Prostate gland (tissue), 2 donors: ENCODE measurements at regions not wholly inside any gene's neighbourhood (a gene's known extent, or its start where the extent isn't known, plus 50 kb on each side); places are given as distances from the start of the nearest gene placed in this dataset.

Source experiments
- POLR2AphosphoS5 ChIP-seq: sonication (generic); formaldehyde crosslinking; IDR thresholded peaks from one replicate; pipeline ENCODE4 v1.6.1; 2017; ENCODE audit warnings: antibody characterized with exemption
- TF ChIP-seq, protein P1 (sequence below), 4 experiments: fragments of 200-600 bp in 2 of 4; fragments of 450-650 bp in 2 of 4; sonication (generic) in 2 of 4; IDR thresholded peaks; 1 replicate in 3 of 4; 2 replicates in 1 of 4; pipeline ENCODE4 v1.5.1; 2016 to 2019; ENCODE audit warnings: antibody characterized with exemption in 4 of 4, mild to moderate bottlenecking in 2 of 4, moderate library complexity in 2 of 4

DNA sequence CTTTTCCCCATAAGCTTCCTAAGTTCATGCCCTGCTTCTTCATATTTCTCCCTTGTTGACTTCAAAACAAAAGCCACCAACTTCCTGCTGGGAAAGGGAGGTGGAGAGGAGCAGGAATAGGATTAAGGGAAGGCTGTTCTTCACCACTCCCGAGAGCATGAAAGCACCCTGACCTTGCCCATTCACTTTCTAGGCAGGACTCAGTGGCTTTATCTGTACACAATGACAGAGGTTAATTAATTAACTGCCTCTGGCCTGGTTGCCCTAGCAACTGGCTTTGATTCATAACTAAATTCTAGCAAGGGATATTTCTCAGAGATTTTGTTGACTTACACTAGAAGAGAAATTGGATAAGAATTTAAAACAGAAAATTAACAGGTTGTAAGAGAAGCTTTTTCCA, 396.8 kb downstream of the RPS29 start:
- TF ChIP-seq, protein P1, sequence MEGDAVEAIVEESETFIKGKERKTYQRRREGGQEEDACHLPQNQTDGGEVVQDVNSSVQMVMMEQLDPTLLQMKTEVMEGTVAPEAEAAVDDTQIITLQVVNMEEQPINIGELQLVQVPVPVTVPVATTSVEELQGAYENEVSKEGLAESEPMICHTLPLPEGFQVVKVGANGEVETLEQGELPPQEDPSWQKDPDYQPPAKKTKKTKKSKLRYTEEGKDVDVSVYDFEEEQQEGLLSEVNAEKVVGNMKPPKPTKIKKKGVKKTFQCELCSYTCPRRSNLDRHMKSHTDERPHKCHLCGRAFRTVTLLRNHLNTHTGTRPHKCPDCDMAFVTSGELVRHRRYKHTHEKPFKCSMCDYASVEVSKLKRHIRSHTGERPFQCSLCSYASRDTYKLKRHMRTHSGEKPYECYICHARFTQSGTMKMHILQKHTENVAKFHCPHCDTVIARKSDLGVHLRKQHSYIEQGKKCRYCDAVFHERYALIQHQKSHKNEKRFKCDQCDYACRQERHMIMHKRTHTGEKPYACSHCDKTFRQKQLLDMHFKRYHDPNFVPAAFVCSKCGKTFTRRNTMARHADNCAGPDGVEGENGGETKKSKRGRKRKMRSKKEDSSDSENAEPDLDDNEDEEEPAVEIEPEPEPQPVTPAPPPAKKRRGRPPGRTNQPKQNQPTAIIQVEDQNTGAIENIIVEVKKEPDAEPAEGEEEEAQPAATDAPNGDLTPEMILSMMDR (IDR thresholded peaks at IDR 0.05): no peak
- no peak for TF ChIP-seq POLR2AphosphoS5
